Caco-2 (cell line): ENCODE measurements at regions not wholly inside any gene's neighbourhood (a gene's known extent, or its start where the extent isn't known, plus 50 kb on each side); places are given as distances from the start of the nearest gene placed in this dataset.

Experiments
- BruUV-seq: library from RNA; stranded (reverse); fragments of 400-500 nt; replicated peaks from 2 replicates; lab custom pipeline; 2021; lab: Mats Ljungman, UMichigan
- CTCF ChIA-PET: fragments of 300-600 bp; sonication (Branson Sonifier 250); formaldehyde crosslinking; loops from one replicate; lab custom pipeline; 2022; ENCODE audit warnings: antibody characterized with exemption; lab: Charles Lee
- POLR2A ChIA-PET: fragments of 300-600 bp; sonication (Branson Sonifier 250); formaldehyde crosslinking; loops from one replicate; lab custom pipeline; 2022; ENCODE audit warnings: antibody characterized with exemption; lab: Charles Lee
- DNase-seq, 2 experiments: peaks; one replicate each; pipeline versions ENCODE4 v3.0.0 to v3.0.0-alpha.2; 2020 to 2022
- H3K27me3 ChIP-seq: replicated peaks from 2 replicates; pipeline ENCODE4 v1.6.0; 2011; ENCODE audit warnings: low read length; ENCODE audit not compliant: control insufficient read depth, insufficient read depth
- H3K36me3 ChIP-seq: 2 replicates; pipeline ENCODE4 v1.5.1; 2011; ENCODE audit warnings: low read length; ENCODE audit not compliant: control insufficient read depth, insufficient read depth
- H3K4me1 ChIP-seq: fragments of 250-450 bp; sonication (Bioruptor Pico); 2 replicates; pipeline ENCODE4 v1.5.1; 2020; ENCODE audit warnings: mild to moderate bottlenecking
- H3K4me3 ChIP-seq: 2 replicates; pipeline ENCODE4 v1.5.1; 2011; ENCODE audit warnings: low read depth, mild to moderate bottlenecking, control low read depth, low read length
- H3K9me3 ChIP-seq: fragments of 250-450 bp; sonication (Bioruptor Pico); 2 replicates; pipeline ENCODE4 v1.5.1; 2020; ENCODE audit warnings: mild to moderate bottlenecking, moderate library complexity
- H3K27ac Mint-ChIP-seq: one replicate; pipeline ENCODE4 v1.8.0; 2022; ENCODE audit warnings: mixed read lengths; ENCODE audit not compliant: unreplicated experiment
- H3K27me3 Mint-ChIP-seq: one replicate; pipeline ENCODE4 v1.8.0; 2022; ENCODE audit warnings: mixed read lengths; ENCODE audit not compliant: insufficient read depth, unreplicated experiment
- H3K36me3 Mint-ChIP-seq: one replicate; pipeline ENCODE4 v1.8.0; 2022; ENCODE audit warnings: mild to moderate bottlenecking, mixed read lengths; ENCODE audit not compliant: insufficient read depth, unreplicated experiment
- H3K4me1 Mint-ChIP-seq: one replicate; pipeline ENCODE4 v1.8.0; 2022; ENCODE audit warnings: low read depth, mixed read lengths; ENCODE audit not compliant: unreplicated experiment
- H3K4me3 Mint-ChIP-seq: one replicate; pipeline ENCODE4 v1.8.0; 2022; ENCODE audit warnings: mild to moderate bottlenecking, moderate library complexity, mixed read lengths; ENCODE audit not compliant: unreplicated experiment
- H3K9me3 Mint-ChIP-seq: one replicate; pipeline ENCODE4 v1.8.0; 2022; ENCODE audit warnings: mixed read lengths; ENCODE audit not compliant: unreplicated experiment
- intact Hi-C: fragments of 100-400 bp; cut with micrococcal nuclease; formaldehyde crosslinking; loops from one replicate; pipeline ENCODE4 v1.10.0; 2022; ENCODE audit not compliant: unreplicated experiment
- TF ChIP-seq, protein P1 (sequence below), 2 experiments: fragments of 200-600 bp in 1 of 2; IDR thresholded peaks; 1 replicate in 1 of 2; 2 replicates in 1 of 2; pipeline versions ENCODE4 v1.5.1 to v1.8.0; 2011 to 2022; ENCODE audit warnings: antibody characterized with exemption in 1 of 2, control low read depth in 1 of 2, inconsistent platforms in 1 of 2, low read depth in 1 of 2, low read length in 1 of 2, mild to moderate bottlenecking in 1 of 2, moderate library complexity in 1 of 2; ENCODE audit not compliant: insufficient read depth in 1 of 2, severe bottlenecking in 1 of 2, unreplicated experiment in 1 of 2

DNA sequence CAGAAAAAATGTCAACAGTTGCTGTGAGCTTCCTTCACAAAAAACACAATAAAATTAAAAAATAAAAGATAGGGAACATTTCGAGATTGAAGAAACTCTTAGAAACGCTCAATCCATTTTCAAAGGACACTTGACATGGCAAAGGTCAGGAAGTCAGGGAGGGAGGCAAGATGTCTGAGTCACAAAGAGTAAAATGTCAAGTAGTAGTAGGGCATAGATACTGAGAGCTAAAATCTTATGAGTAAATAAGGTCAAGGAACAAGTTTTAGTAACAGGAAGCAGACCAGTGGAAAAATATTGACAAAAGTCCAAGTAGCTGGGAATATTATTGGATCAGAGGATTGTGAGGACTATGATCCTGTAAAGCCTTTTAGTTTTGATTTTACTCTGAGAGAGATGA lies 495.6 kb downstream of the TMX3 start:
- H3K27me3 ChIP-seq, result no peaks in the 10 kb centered on the region
- DNase-seq, result no peak
- Mint-ChIP-seq H3K4me1 (no peaks in the 10 kb centered on the region), H3K36me3 (no peaks in the 10 kb centered on the region), H3K9me3 (no peaks in the 10 kb centered on the region), H3K4me3 (no peak overlapping the region), H3K27ac (no peak overlapping the region), H3K27me3 (no peaks in the 10 kb centered on the region)
- POLR2A ChIA-PET, result no interaction called here
- CTCF ChIA-PET, result no interaction called here
- TF ChIP-seq, protein P1, sequence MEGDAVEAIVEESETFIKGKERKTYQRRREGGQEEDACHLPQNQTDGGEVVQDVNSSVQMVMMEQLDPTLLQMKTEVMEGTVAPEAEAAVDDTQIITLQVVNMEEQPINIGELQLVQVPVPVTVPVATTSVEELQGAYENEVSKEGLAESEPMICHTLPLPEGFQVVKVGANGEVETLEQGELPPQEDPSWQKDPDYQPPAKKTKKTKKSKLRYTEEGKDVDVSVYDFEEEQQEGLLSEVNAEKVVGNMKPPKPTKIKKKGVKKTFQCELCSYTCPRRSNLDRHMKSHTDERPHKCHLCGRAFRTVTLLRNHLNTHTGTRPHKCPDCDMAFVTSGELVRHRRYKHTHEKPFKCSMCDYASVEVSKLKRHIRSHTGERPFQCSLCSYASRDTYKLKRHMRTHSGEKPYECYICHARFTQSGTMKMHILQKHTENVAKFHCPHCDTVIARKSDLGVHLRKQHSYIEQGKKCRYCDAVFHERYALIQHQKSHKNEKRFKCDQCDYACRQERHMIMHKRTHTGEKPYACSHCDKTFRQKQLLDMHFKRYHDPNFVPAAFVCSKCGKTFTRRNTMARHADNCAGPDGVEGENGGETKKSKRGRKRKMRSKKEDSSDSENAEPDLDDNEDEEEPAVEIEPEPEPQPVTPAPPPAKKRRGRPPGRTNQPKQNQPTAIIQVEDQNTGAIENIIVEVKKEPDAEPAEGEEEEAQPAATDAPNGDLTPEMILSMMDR (IDR thresholded peaks at IDR 0.05; ENCODE audit: insufficient read depth in 1 of 2, low read depth in 1 of 2, low read length in 1 of 2, severe bottlenecking in 1 of 2, unreplicated experiment in 1 of 2), result no peak
- H3K36me3 ChIP-seq, result no peaks in the 10 kb centered on the region
- intact Hi-C loops, result no loop called here
- no TSS peak for BruUV-seq
- no peak overlapping the region for H3K4me3 ChIP-seq
- H3K9me3 ChIP-seq, result no peaks in the 10 kb centered on the region
- H3K4me1 ChIP-seq, result no peaks in the 10 kb centered on the region

DNA sequence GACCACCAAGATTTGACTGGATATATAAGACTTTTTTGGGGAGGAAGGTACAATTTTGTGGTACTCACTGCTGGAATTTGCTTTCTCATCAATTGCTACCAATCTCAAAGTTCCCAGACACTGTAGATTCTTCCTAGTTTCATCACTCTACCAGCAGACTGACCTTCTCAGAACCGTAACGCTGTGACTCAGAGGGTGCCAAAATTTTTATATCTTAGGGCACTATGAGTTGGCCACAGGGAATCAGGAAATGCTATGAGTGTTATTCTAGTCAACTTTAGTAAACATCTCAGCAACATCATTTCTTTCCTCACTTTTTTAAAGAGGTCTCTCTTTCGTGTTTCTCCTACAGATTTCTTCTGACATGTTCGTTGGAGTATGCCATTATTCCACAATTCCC lies 499.0 kb downstream of the TMX3 start:
- Histone ChIP-seq H3K27me3 (no peaks in the 10 kb centered on the region), H3K9me3 (no peaks in the 10 kb centered on the region), H3K4me3 (no peak overlapping the region), H3K4me1 (no peaks in the 10 kb centered on the region), H3K36me3 (no peaks in the 10 kb centered on the region)
- H3K27ac Mint-ChIP-seq, result no peak overlapping the region
- POLR2A ChIA-PET, result no interaction called here
- CTCF ChIA-PET, result no interaction called here
- no TSS peak for BruUV-seq
- no peak for DNase-seq
- H3K36me3 Mint-ChIP-seq, result no peaks in the 10 kb centered on the region
- no peaks in the 10 kb centered on the region for H3K9me3 Mint-ChIP-seq
- H3K4me1 Mint-ChIP-seq, result no peaks in the 10 kb centered on the region
- H3K4me3 Mint-ChIP-seq, result no peak overlapping the region
- H3K27me3 Mint-ChIP-seq, result no peaks in the 10 kb centered on the region
- intact Hi-C loops, result no loop called here
- TF ChIP-seq, protein P1 (IDR thresholded peaks at IDR 0.05; ENCODE audit: insufficient read depth in 1 of 2, low read depth in 1 of 2, low read length in 1 of 2, severe bottlenecking in 1 of 2, unreplicated experiment in 1 of 2), result no peak

DNA sequence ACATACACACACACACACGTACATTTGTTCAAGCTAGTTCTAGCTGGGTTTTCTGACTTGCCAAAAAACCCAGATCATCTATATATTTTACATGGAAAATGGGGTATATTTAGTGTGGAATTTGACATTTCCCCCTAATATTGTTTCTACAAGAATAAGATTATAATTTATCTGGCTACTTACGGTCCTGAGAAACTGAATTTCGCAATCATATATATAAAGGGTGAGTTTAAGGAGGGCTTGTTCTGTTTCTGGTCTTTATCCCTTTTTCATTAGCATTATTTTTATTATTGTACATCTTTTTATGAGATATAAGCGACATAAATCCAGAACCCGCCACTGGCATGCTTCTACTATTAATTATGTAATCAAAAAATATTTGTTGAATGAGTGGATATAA lies 528.9 kb downstream of the TMX3 start:
- H3K4me1 Mint-ChIP-seq, result no peaks in the 10 kb centered on the region
- ChIA-PET CTCF (no interaction called here), POLR2A (no interaction called here)
- intact Hi-C loops, result no loop called here
- H3K36me3 ChIP-seq, result no peaks in the 10 kb centered on the region
- H3K4me1 ChIP-seq, result no peaks in the 10 kb centered on the region
- H3K9me3 ChIP-seq, result no peaks in the 10 kb centered on the region
- no peaks in the 10 kb centered on the region for H3K27me3 Mint-ChIP-seq
- DNase-seq, result no peak
- no peaks in the 10 kb centered on the region for H3K36me3 Mint-ChIP-seq
- H3K9me3 Mint-ChIP-seq, result no peaks in the 10 kb centered on the region
- H3K4me3 Mint-ChIP-seq, result no peak overlapping the region
- TF ChIP-seq, protein P1 (IDR thresholded peaks at IDR 0.05; ENCODE audit: insufficient read depth in 1 of 2, low read depth in 1 of 2, low read length in 1 of 2, severe bottlenecking in 1 of 2, unreplicated experiment in 1 of 2), result no peak
- H3K27ac Mint-ChIP-seq, result no peak overlapping the region
- H3K4me3 ChIP-seq, result no peak overlapping the region
- H3K27me3 ChIP-seq, result no peaks in the 10 kb centered on the region
- BruUV-seq, result no TSS peak
